ENCODE measurements at regions not wholly inside any gene's neighbourhood (a gene's known extent, or its start where the extent isn't known, plus 50 kb on each side); places are given as distances from the start of the nearest gene placed in this dataset.

GRCh38 chr4:123200051-123200940, 196.3 kb upstream of the SPRY1 start:
- H3K4me3 ChIP-seq (ENCODE audit: low read length): no peak overlapping the region
- DNase-seq (ENCODE audit: low read depth): peak; percentile 48
- TF ChIP-seq, protein P1, sequence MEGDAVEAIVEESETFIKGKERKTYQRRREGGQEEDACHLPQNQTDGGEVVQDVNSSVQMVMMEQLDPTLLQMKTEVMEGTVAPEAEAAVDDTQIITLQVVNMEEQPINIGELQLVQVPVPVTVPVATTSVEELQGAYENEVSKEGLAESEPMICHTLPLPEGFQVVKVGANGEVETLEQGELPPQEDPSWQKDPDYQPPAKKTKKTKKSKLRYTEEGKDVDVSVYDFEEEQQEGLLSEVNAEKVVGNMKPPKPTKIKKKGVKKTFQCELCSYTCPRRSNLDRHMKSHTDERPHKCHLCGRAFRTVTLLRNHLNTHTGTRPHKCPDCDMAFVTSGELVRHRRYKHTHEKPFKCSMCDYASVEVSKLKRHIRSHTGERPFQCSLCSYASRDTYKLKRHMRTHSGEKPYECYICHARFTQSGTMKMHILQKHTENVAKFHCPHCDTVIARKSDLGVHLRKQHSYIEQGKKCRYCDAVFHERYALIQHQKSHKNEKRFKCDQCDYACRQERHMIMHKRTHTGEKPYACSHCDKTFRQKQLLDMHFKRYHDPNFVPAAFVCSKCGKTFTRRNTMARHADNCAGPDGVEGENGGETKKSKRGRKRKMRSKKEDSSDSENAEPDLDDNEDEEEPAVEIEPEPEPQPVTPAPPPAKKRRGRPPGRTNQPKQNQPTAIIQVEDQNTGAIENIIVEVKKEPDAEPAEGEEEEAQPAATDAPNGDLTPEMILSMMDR (IDR thresholded peaks at IDR 0.05; ENCODE audit: insufficient read depth, low read depth, low read length, missing control alignments): no peak

- DNase-seq (ENCODE audit: low read depth): no peak
- TF ChIP-seq, protein P1 (IDR thresholded peaks at IDR 0.05; ENCODE audit: insufficient read depth, low read depth, low read length, missing control alignments): no peak
- no peak overlapping the region for H3K4me3 ChIP-seq (ENCODE audit: low read length)
Measured at GRCh38 chr4:123204737-123205136, 191.9 kb upstream of the SPRY1 start.

GRCh38 chr4:123206016-123206415, 190.6 kb upstream of the SPRY1 start:
- H3K4me3 ChIP-seq (ENCODE audit: low read length): no peak overlapping the region
- no peak for DNase-seq (ENCODE audit: low read depth)
- TF ChIP-seq, protein P1 (IDR thresholded peaks at IDR 0.05; ENCODE audit: insufficient read depth, low read depth, low read length, missing control alignments): no peak

DNA sequence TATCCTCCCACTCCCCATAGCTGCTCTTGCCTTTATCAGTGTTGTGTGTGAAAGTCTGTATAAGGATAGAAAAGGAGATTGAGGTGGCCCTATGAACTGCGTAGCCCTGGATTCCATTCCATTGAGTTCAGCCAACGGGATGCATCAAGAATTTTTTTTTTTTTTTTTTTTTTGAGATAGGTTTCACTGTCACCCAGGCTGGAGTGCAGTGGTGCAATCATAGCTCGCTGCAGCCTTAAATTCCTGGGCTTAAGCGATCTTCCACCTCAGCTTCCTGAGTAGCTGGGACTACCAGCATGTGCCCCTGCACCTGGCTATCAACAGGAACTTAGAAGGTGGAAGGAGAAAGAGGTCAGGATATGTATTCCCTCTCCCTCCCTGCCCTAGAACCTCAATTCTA, 187.2 kb upstream of the SPRY1 start:
- DNase-seq (ENCODE audit: low read depth): no peak
- H3K4me3 ChIP-seq (ENCODE audit: low read length): no peak overlapping the region
- TF ChIP-seq, protein P1 (IDR thresholded peaks at IDR 0.05; ENCODE audit: insufficient read depth, low read depth, low read length, missing control alignments): no peak

DNA sequence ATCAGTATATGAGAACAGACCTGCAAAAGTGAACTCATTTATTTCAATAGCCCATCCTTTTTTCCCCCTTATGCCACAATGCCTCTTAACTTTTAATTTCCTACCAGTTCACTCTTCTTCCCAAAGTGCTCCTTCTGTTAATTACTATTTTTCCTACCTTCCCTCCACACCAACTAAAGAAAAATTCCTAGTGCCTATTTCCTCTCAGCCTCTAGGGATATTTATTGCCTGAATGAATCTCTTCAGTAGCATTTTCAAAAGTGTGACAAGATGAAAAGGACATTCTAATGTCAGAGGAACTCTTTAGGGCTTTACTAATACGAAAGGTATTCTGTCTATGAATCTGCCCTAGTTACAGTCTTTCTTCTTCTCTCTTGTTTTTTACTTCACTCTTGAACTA, 181.1 kb upstream of the SPRY1 start:
- DNase-seq (ENCODE audit: low read depth): no peak
- H3K4me3 ChIP-seq (ENCODE audit: low read length): no peak overlapping the region
- TF ChIP-seq, protein P1 (IDR thresholded peaks at IDR 0.05; ENCODE audit: insufficient read depth, low read depth, low read length, missing control alignments): no peak

GRCh38 chr4:123216543-123216942, 180.1 kb upstream of the SPRY1 start:
- TF ChIP-seq, protein P1 (IDR thresholded peaks at IDR 0.05; ENCODE audit: insufficient read depth, low read depth, low read length, missing control alignments): no peak
- DNase-seq (ENCODE audit: low read depth): no peak
- H3K4me3 ChIP-seq (ENCODE audit: low read length): no peak overlapping the region

- no peak overlapping the region for H3K4me3 ChIP-seq (ENCODE audit: low read length)
- no peak for DNase-seq (ENCODE audit: low read depth)
- TF ChIP-seq, protein P1 (IDR thresholded peaks at IDR 0.05; ENCODE audit: insufficient read depth, low read depth, low read length, missing control alignments): no peak
Measured at GRCh38 chr4:123216946-123217345, 179.6 kb upstream of the SPRY1 start.

All from epithelial cell of esophagus (primary cell).